ENCODE measurements at regions not wholly inside any gene's neighbourhood (a gene's known extent, or its start where the extent isn't known, plus 50 kb on each side); places are given as distances from the start of the nearest gene placed in this dataset.

GRCh38 chr18:10111191-10111590 is 197.4 kb downstream of the VAPA start (continued):
- TF ChIP-seq ETS1 (IDR thresholded peaks at IDR 0.05), result no peak
- TF ChIP-seq POLR2AphosphoS5 (IDR thresholded peaks at IDR 0.05; ENCODE audit: low read depth), result no peak
- TF ChIP-seq ZNF331 (CRISPR knock-in tag; IDR thresholded peaks at IDR 0.05; ENCODE audit: low read depth), result no peak
- TF ChIP-seq CTCF (conservative IDR thresholded peaks at IDR 0.05; ENCODE audit: low read depth in 2 of 2), result no peak
- no peak for TF ChIP-seq STAT1 (IDR thresholded peaks at IDR 0.05; ENCODE audit: unreplicated experiment)
- TF ChIP-seq NANOG (IDR thresholded peaks at IDR 0.05; ENCODE audit: borderline replicate concordance), result no peak
- no peak for TF ChIP-seq EZH2 (IDR thresholded peaks at IDR 0.05; ENCODE audit: low read depth, unreplicated experiment)
- TF ChIP-seq JUNB (IDR thresholded peaks at IDR 0.05; ENCODE audit: unreplicated experiment), result no peak
- no peak for TF ChIP-seq ZNF114 (CRISPR knock-in tag; IDR thresholded peaks at IDR 0.05)
- TF ChIP-seq CREB1 (CRISPR knock-in tag; IDR thresholded peaks at IDR 0.05; ENCODE audit: low read depth), result no peak

- no peaks in the 10 kb centered on the region; the same call in 1 of the 2 replicates for H3K4me1 ChIP-seq (ENCODE audit: insufficient read depth)
- no peak overlapping the region for H3K27ac Mint-ChIP-seq
- H3K27me3 Mint-ChIP-seq (ENCODE audit: insufficient read depth, low read depth, poor library complexity), result peaks cover 2% of the 10 kb centered on the region
- no peaks in the 10 kb centered on the region for H3K27me3 ChIP-seq (ENCODE audit: insufficient read depth)
- no peak for DNase-seq (ENCODE audit: low spot score)
- H3K4me1 Mint-ChIP-seq, result peaks cover 21% of the 10 kb centered on the region
- H3K36me3 ChIP-seq (ENCODE audit: insufficient read depth), result no peaks in the 10 kb centered on the region
- H3K9me2 ChIP-seq (ENCODE audit: insufficient read depth), result peaks cover 12% of the 10 kb centered on the region; the same call in 1 of the 2 replicates
- TF ChIP-seq JUNB (IDR thresholded peaks at IDR 0.05; ENCODE audit: unreplicated experiment) (no peak), REST (IDR thresholded peaks at IDR 0.05; ENCODE audit: unreplicated experiment) (no peak), CTCF (conservative IDR thresholded peaks at IDR 0.05; ENCODE audit: low read depth in 2 of 2) (0 out of 4 replicates have a peak, but pooled peaks of 1 of the 2 experiments have one; percentile 18)
- H3K4me3 Mint-ChIP-seq, result no peak overlapping the region
- H3K36me3 Mint-ChIP-seq (ENCODE audit: low read depth), result peaks cover under 1% of the 10 kb centered on the region; the same call in 1 of the 3 replicates
- peaks cover 3% of the 10 kb centered on the region; the same call in 1 of the 3 replicates for H3K9me3 Mint-ChIP-seq
- H3K79me2 ChIP-seq (replicated peaks; ENCODE audit: insufficient read depth), result no peaks in the 10 kb centered on the region
- H2AFZ ChIP-seq, result peak overlapping the region; percentile 36
- no peaks in the 10 kb centered on the region for H4K20me1 ChIP-seq (replicated peaks; ENCODE audit: insufficient read depth)
- H3K27ac ChIP-seq (ENCODE audit: low read depth), result no peak overlapping the region
- no peaks in the 10 kb centered on the region for H3F3A ChIP-seq (replicated peaks; ENCODE audit: low read depth)
- H3K4me2 ChIP-seq, result no peak overlapping the region
- H3K4me3 ChIP-seq, result no peak overlapping the region
- no peak for ATAC-seq
Observed at GRCh38 chr18:10111944-10112343, 198.1 kb downstream of the VAPA start.
